Lower leg skin (tissue), 4 donors: ENCODE measurements at regions not wholly inside any gene's neighbourhood (a gene's known extent, or its start where the extent isn't known, plus 50 kb on each side); places are given as distances from the start of the nearest gene placed in this dataset.

Experiments
- DNase-seq, 2 donors: peaks; one replicate each; pipeline ENCODE4 v3.0.0-alpha.2; 2019; ENCODE audit warnings: low spot score in 2 of 2
- H3K4me3 ChIP-seq: fragments of 200-600 bp; sonication (generic); 2 replicates; pipeline ENCODE4 v1.5.1; 2017; ENCODE audit warnings: mild to moderate bottlenecking, low read depth; ENCODE audit not compliant: poor library complexity, severe bottlenecking
- POLR2A ChIP-seq, 2 donors: fragments of 450-650 bp; IDR thresholded peaks; one replicate each; pipeline ENCODE4 v1.6.1; 2016 to 2017; ENCODE audit warnings: antibody characterized with exemption in 2 of 2, mild to moderate bottlenecking in 1 of 2, moderate library complexity in 1 of 2
- WGBS, 2 donors: methylation state at CpG; one replicate each; pipeline ENCODE4 v1.1.5; 2018; 5-methylcytosine and 5-hydroxymethylcytosine counted together
- intact Hi-C: fragments of 100-400 bp; cut with DNase I; formaldehyde crosslinking; loops from one replicate; pipeline ENCODE4 v1.15.0; 2023; ENCODE audit warnings: low total_unique reads
- TF ChIP-seq, protein P1 (sequence below), 3 donors: fragments of 450-650 bp; IDR thresholded peaks; one replicate each; pipeline ENCODE4 v1.5.1; 2016; ENCODE audit warnings: antibody characterized with exemption in 3 of 3, mild to moderate bottlenecking in 3 of 3, moderate library complexity in 2 of 3

DNA sequence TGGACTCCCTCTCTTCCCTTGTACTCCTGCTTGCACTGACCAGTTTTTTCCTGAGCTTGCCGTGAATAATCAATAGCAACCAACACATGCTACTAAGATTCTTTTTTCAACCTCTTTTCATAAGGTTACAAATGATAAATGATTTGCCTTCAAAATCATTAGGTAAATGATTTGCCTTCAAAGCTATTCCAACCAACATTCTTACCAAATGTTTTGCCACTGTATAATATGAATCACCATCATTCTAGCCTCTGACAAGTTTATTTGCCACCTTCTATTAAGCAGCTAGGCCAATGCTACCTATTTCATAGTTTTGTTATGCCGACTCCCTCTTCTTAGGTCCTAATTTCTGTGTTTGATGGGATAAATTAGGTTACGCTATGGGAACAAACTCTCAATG, 385.1 kb downstream of the DTWD2 start:
- no peak for TF ChIP-seq POLR2A (IDR thresholded peaks at IDR 0.05)
- TF ChIP-seq, protein P1, sequence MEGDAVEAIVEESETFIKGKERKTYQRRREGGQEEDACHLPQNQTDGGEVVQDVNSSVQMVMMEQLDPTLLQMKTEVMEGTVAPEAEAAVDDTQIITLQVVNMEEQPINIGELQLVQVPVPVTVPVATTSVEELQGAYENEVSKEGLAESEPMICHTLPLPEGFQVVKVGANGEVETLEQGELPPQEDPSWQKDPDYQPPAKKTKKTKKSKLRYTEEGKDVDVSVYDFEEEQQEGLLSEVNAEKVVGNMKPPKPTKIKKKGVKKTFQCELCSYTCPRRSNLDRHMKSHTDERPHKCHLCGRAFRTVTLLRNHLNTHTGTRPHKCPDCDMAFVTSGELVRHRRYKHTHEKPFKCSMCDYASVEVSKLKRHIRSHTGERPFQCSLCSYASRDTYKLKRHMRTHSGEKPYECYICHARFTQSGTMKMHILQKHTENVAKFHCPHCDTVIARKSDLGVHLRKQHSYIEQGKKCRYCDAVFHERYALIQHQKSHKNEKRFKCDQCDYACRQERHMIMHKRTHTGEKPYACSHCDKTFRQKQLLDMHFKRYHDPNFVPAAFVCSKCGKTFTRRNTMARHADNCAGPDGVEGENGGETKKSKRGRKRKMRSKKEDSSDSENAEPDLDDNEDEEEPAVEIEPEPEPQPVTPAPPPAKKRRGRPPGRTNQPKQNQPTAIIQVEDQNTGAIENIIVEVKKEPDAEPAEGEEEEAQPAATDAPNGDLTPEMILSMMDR (IDR thresholded peaks at IDR 0.05), result no peak
- H3K4me3 ChIP-seq, result no peak overlapping the region
- 92 to 93% methylated on average over 3 of the region's 3 CpGs for WGBS, 2 donors
- intact Hi-C loops, result no loop called here
- no peak for DNase-seq

- DNase-seq, result no peak
- 87 to 92% methylated on average over 3 of the region's 3 CpGs for WGBS, 2 donors
- intact Hi-C loops, result no loop called here
- TF ChIP-seq, protein P1 (IDR thresholded peaks at IDR 0.05), result no peak
- TF ChIP-seq POLR2A (IDR thresholded peaks at IDR 0.05), result no peak
- H3K4me3 ChIP-seq, result no peak overlapping the region
Measured at GRCh38 chr5:118598311-118598710, 390.0 kb downstream of the DTWD2 start.

- 46 to 54% methylated on average over 3 of the region's 3 CpGs for WGBS, 2 donors
- intact Hi-C loops, result no loop called here
- DNase-seq, result no peak
- H3K4me3 ChIP-seq, result no peak overlapping the region
- TF ChIP-seq, protein P1 (IDR thresholded peaks at IDR 0.05), result no peak
- no peak for TF ChIP-seq POLR2A (IDR thresholded peaks at IDR 0.05)
Measured at GRCh38 chr5:118597543-118597942, 390.8 kb downstream of the DTWD2 start.

DNA sequence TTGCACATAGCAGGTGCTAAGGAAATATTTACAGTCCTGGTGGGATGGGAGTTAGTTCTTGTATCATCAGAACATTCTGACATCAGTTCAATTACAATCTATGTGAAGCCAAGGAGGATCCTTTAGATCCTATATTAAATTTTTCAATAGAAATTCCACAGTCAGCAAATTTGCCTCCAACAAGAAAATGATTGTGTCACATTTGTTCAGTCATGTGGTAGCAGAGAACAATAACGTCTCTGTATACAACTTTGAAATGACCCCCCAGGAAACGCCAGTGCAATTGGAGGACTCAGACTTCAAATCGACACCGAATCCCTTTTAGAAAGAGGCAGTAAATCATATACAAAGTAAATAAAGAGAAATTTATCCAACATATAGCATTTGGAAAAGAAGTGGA, 392.1 kb downstream of the DTWD2 start:
- no peak overlapping the region for H3K4me3 ChIP-seq
- no peak for TF ChIP-seq POLR2A (IDR thresholded peaks at IDR 0.05)
- TF ChIP-seq, protein P1 (IDR thresholded peaks at IDR 0.05), result no peak
- DNase-seq, result no peak
- 43 to 45% methylated on average over 4 of the region's 4 CpGs for WGBS, 2 donors
- intact Hi-C loops, result no loop called here

- no peak overlapping the region for H3K4me3 ChIP-seq
- DNase-seq, result no peak
- TF ChIP-seq, protein P1 (IDR thresholded peaks at IDR 0.05), result no peak
- no peak for TF ChIP-seq POLR2A (IDR thresholded peaks at IDR 0.05)
- 72 to 77% methylated on average over 1 of the region's 1 CpG for WGBS, 2 donors
- intact Hi-C loops, result no loop called here
Measured at GRCh38 chr5:118593003-118593328, 395.4 kb downstream of the DTWD2 start.

GRCh38 chr5:118592229-118593002, 395.9 kb downstream of the DTWD2 start:
- WGBS, 2 donors, result 50 to 72% methylated on average over 5 of the region's 5 CpGs
- DNase-seq, result no peak
- no peak overlapping the region for H3K4me3 ChIP-seq
- intact Hi-C loops, result no loop called here
- TF ChIP-seq, protein P1 (IDR thresholded peaks at IDR 0.05), result no peak
- no peak for TF ChIP-seq POLR2A (IDR thresholded peaks at IDR 0.05)
